ENCODE measurements at regions not wholly inside any gene's neighbourhood (a gene's known extent, or its start where the extent isn't known, plus 50 kb on each side); places are given as distances from the start of the nearest gene placed in this dataset.
A peak's percentile ranks its signal among the peaks of the same experiment; 100 is the strongest.

DNA sequence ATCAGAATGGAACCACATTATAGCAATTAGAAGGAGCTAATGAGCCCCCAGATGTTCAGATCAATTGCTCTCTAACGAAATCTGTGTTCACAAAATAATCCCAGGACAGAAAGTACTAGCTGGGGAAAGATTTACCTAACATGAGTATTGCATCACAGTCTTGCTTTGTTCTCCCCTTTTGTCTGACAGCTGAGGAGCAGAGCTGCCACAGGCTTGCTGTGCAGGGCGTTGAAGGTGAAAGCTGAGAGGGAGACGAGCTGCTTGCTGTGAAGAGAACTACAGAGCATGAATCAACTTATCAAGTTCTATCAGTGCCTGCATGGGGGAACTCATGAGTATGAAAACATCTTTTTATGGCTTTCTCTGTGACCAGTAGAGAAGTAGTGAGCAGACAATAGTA lies 441.2 kb downstream of the CENPC start:
- DNase-seq (ENCODE audit: extremely low spot score, unreplicated experiment) = no peak
- TF ChIP-seq, protein P1, sequence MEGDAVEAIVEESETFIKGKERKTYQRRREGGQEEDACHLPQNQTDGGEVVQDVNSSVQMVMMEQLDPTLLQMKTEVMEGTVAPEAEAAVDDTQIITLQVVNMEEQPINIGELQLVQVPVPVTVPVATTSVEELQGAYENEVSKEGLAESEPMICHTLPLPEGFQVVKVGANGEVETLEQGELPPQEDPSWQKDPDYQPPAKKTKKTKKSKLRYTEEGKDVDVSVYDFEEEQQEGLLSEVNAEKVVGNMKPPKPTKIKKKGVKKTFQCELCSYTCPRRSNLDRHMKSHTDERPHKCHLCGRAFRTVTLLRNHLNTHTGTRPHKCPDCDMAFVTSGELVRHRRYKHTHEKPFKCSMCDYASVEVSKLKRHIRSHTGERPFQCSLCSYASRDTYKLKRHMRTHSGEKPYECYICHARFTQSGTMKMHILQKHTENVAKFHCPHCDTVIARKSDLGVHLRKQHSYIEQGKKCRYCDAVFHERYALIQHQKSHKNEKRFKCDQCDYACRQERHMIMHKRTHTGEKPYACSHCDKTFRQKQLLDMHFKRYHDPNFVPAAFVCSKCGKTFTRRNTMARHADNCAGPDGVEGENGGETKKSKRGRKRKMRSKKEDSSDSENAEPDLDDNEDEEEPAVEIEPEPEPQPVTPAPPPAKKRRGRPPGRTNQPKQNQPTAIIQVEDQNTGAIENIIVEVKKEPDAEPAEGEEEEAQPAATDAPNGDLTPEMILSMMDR (conservative IDR thresholded peaks at IDR 0.05) = no peak
- H3K9me3 Mint-ChIP-seq = peaks cover 8% of the 10 kb centered on the region
- peaks cover 22% of the 10 kb centered on the region for H3K4me1 Mint-ChIP-seq (ENCODE audit: unreplicated experiment)
- no peak overlapping the region for H3K27ac Mint-ChIP-seq
- no peaks in the 10 kb centered on the region for H3K27me3 Mint-ChIP-seq
- H3K4me3 Mint-ChIP-seq = no peak overlapping the region
- H3K36me3 Mint-ChIP-seq = no peaks in the 10 kb centered on the region

DNA sequence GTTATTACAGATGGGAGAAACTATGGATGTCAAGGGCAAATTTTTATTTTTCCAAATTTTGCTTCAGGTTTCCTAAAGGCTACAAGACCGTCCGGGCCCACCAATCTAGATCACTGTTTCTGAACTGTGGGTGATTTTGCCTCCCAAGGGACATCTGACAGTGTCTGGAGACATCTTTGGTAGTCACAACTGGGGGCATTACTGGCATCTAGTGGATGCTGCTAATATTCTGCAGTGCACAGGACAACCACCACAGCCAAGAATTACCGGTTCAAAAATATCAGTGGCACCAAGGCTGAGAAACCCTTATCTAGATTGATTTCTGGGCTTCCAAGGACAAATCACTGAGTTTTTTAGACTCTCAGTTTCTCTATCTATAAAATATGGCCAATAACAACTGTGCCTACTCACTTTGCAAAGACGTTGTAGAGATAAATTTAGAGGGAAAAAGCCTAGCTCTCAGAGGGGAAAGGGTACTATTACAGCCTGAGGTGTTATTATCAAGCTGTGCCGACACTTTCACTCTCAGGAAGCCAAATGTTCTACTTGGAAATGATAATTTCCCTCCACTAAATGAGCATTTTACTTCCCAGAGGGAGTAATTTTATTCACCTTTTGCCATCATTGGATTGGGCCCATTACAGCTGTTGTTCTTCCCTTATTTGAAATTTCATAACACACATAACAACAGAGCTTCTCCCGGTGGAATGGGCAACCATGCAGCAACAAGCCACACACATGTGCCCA lies 442.1 kb downstream of the CENPC start:
- Mint-ChIP-seq H3K36me3 (no peaks in the 10 kb centered on the region), H3K27ac (no peak overlapping the region), H3K9me3 (peaks cover 8% of the 10 kb centered on the region), H3K4me1 (ENCODE audit: unreplicated experiment) (peaks cover 22% of the 10 kb centered on the region), H3K4me3 (no peak overlapping the region), H3K27me3 (no peaks in the 10 kb centered on the region)
- TF ChIP-seq, protein P1 (conservative IDR thresholded peaks at IDR 0.05) = no peak
- DNase-seq (ENCODE audit: extremely low spot score, unreplicated experiment) = no peak

DNA sequence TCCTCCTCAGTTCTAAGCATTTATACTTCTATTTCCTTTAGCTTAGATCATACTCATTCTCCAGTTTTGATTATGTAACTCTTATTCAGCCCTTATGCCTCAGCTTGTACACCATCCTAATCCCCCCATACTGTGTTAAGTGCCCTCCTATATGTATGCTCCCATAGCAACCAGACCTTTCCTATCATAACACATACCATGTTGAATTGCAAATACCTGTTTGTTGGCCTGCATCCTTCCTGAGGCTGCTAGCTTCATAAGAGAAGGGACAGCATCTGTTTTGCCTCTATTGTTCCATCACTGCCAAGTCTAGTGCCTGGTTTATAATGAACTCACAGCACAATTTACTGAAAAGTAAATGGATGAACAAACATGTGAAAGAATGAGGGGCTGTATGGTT lies 443.7 kb downstream of the CENPC start:
- Mint-ChIP-seq H3K4me3 (no peak overlapping the region), H3K9me3 (peaks cover 8% of the 10 kb centered on the region), H3K4me1 (ENCODE audit: unreplicated experiment) (peaks cover 22% of the 10 kb centered on the region), H3K27ac (peak overlapping the region; percentile 1), H3K27me3 (no peaks in the 10 kb centered on the region), H3K36me3 (no peaks in the 10 kb centered on the region)
- TF ChIP-seq, protein P1 (conservative IDR thresholded peaks at IDR 0.05) = no peak
- DNase-seq (ENCODE audit: extremely low spot score, unreplicated experiment) = no peak

DNA sequence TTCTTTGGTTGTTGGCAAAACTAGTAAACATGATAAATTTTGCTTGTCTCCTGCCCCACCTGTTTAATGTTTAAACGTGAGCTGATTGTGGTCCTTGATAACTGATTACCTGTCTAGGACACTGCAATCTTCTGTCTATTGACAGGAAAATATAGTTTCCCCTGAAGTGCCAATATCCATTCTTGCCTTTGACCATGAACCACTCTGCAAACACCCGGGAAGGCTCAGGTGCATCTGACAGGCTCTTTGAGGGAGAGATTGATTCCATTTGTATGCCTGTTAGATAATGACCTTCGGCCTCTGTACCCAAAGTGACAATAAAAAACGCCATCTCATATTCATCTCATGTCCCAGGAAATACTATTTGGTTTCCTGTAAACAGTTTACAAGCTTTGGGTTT lies 453.0 kb downstream of the CENPC start:
- no peaks in the 10 kb centered on the region for H3K9me3 Mint-ChIP-seq
- TF ChIP-seq, protein P1 (conservative IDR thresholded peaks at IDR 0.05) = no peak
- H3K27me3 Mint-ChIP-seq = no peaks in the 10 kb centered on the region
- H3K4me3 Mint-ChIP-seq = no peak overlapping the region
- peaks cover 4% of the 10 kb centered on the region for H3K4me1 Mint-ChIP-seq (ENCODE audit: unreplicated experiment)
- no peak overlapping the region for H3K27ac Mint-ChIP-seq
- no peaks in the 10 kb centered on the region for H3K36me3 Mint-ChIP-seq
- no peak for DNase-seq (ENCODE audit: extremely low spot score, unreplicated experiment)

DNA sequence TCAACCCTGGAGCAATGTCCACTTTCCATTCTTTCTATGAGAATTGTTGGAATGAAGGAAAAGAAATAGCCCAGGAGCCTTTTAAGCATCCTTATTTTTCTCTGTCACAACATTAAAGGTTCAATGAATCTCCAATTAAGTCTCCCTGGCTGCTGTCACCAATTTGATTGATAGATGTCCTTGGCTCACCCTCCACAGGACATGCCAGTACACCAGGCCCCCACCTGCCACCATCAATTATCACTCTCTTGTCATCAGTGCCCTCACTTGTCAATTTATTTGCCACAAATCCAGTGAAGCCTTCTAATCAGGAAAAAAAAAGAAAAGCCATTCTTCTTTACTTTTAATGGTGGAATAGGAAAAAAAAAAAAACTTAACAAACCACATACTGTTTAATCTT lies 453.6 kb downstream of the CENPC start:
- no peaks in the 10 kb centered on the region for H3K27me3 Mint-ChIP-seq
- no peak overlapping the region for H3K27ac Mint-ChIP-seq
- H3K36me3 Mint-ChIP-seq = no peaks in the 10 kb centered on the region

More for the DNA sequence above, 453.6 kb downstream of the CENPC start:
- Mint-ChIP-seq H3K4me1 (ENCODE audit: unreplicated experiment) (peaks cover 4% of the 10 kb centered on the region), H3K9me3 (no peaks in the 10 kb centered on the region), H3K4me3 (no peak overlapping the region)
- no peak for DNase-seq (ENCODE audit: extremely low spot score, unreplicated experiment)
- TF ChIP-seq, protein P1 (conservative IDR thresholded peaks at IDR 0.05) = no peak
